GM21825 (cell line): ENCODE measurements at regions not wholly inside any gene's neighbourhood (a gene's known extent, or its start where the extent isn't known, plus 50 kb on each side); places are given as distances from the start of the nearest gene placed in this dataset.

Experiments
- ATAC-seq: cut with Tn5 transposase; IDR thresholded peaks from one replicate; pipeline ENCODE4 v1.9.1; 2021; ENCODE audit warnings: mild to moderate bottlenecking, moderate library complexity; ENCODE audit not compliant: unreplicated experiment

GRCh38 chr18:77895250-77895649 lies 645.6 kb downstream of the GALR1 start:
- ATAC-seq: no peak

- ATAC-seq: no peak
Observed at GRCh38 chr18:77896586-77897252, 647.1 kb downstream of the GALR1 start.

- ATAC-seq: no peak
Observed at GRCh38 chr18:77897606-77898005, 648.0 kb downstream of the GALR1 start.

GRCh38 chr18:77899972-77900754 lies 650.5 kb downstream of the GALR1 start:
- peak; percentile 100 for ATAC-seq

GRCh38 chr18:77905011-77905410 lies 655.4 kb downstream of the GALR1 start:
- no peak for ATAC-seq

- no peak for ATAC-seq
Observed at GRCh38 chr18:77905449-77906055, 655.9 kb downstream of the GALR1 start.

GRCh38 chr18:77906103-77906892 lies 656.6 kb downstream of the GALR1 start:
- ATAC-seq: no peak

- no peak for ATAC-seq
Observed at GRCh38 chr18:77910347-77910746, 660.7 kb downstream of the GALR1 start.

- ATAC-seq: no peak
Observed at GRCh38 chr18:77911971-77912605, 662.4 kb downstream of the GALR1 start.

GRCh38 chr18:77918730-77919129 lies 669.1 kb downstream of the GALR1 start:
- ATAC-seq: no peak

- no peak for ATAC-seq
Observed at GRCh38 chr18:77919923-77920322, 670.3 kb downstream of the GALR1 start.

- no peak for ATAC-seq
Observed at GRCh38 chr18:77935342-77935741, 685.7 kb downstream of the GALR1 start.

- no peak for ATAC-seq
Observed at GRCh38 chr18:77940566-77940965, 690.9 kb downstream of the GALR1 start.

- no peak for ATAC-seq
Observed at GRCh38 chr18:77944533-77944932, 694.9 kb downstream of the GALR1 start.

- ATAC-seq: no peak
Observed at GRCh38 chr18:77948567-77948966, 698.9 kb downstream of the GALR1 start.

- ATAC-seq: no peak
Observed at GRCh38 chr18:77949355-77949973, 699.8 kb downstream of the GALR1 start.

GRCh38 chr18:77959248-77959647 lies 709.6 kb downstream of the GALR1 start:
- no peak for ATAC-seq

GRCh38 chr18:77960791-77961410 lies 711.3 kb downstream of the GALR1 start:
- ATAC-seq: no peak

GRCh38 chr18:77967071-77967470 lies 717.4 kb downstream of the GALR1 start:
- no peak for ATAC-seq

GRCh38 chr18:77967791-77968190 lies 718.1 kb downstream of the GALR1 start:
- no peak for ATAC-seq
